Effector memory CD4-positive, alpha-beta T cell (primary cell): ENCODE measurements at regions not wholly inside any gene's neighbourhood (a gene's known extent, or its start where the extent isn't known, plus 50 kb on each side); places are given as distances from the start of the nearest gene placed in this dataset.
"Not testable (repeated sequence)": the region's sequence is repeated elsewhere in the genome, so short reads cannot be mapped to it uniquely, and the experiment has no call there.

ENCODE experiments used
- DNase-seq, 3 donors: peaks; one replicate each; pipeline ENCODE4 v3.0.0-alpha.2; 2020
- H3K27ac ChIP-seq: 2 replicates; pipeline ENCODE4 v1.7.0; 2013; ENCODE audit warnings: mild to moderate bottlenecking, low read length, moderate library complexity; ENCODE audit not compliant: insufficient read depth, poor library complexity, severe bottlenecking
- H3K27me3 ChIP-seq: replicated peaks from 2 replicates; pipeline ENCODE4 v1.7.0; 2013; ENCODE audit warnings: mild to moderate bottlenecking, low read length; ENCODE audit not compliant: insufficient read depth, control insufficient read depth, poor library complexity, severe bottlenecking
- H3K36me3 ChIP-seq: 2 replicates; pipeline ENCODE4 v1.7.0; 2013; ENCODE audit warnings: mild to moderate bottlenecking, low read length, moderate library complexity; ENCODE audit not compliant: control insufficient read depth, insufficient read depth
- H3K4me1 ChIP-seq: 2 replicates; pipeline ENCODE4 v1.7.0; 2013; ENCODE audit warnings: low read length, mild to moderate bottlenecking; ENCODE audit not compliant: control insufficient read depth, insufficient read depth, poor library complexity, severe bottlenecking
- H3K4me3 ChIP-seq: 2 replicates; pipeline ENCODE4 v1.7.0; 2013; ENCODE audit warnings: low read length, low read depth, mild to moderate bottlenecking; ENCODE audit not compliant: insufficient read depth, poor library complexity, severe bottlenecking
- H3K9me3 ChIP-seq: 2 replicates; pipeline ENCODE4 v1.7.0; 2013; ENCODE audit warnings: mild to moderate bottlenecking, low read length, moderate library complexity; ENCODE audit not compliant: control insufficient read depth

- Histone ChIP-seq H3K4me3 (no peak overlapping the region), H3K4me1 (no peaks in the 10 kb centered on the region), H3K27ac (no peak overlapping the region), H3K9me3 (no peaks in the 10 kb centered on the region), H3K27me3 (no peaks in the 10 kb centered on the region), H3K36me3 (no peaks in the 10 kb centered on the region)
- no peak for DNase-seq
Measured at GRCh38 chr1:245010018-245010614, 144.7 kb upstream of the KIF26B start.

GRCh38 chr1:245008761-245009160, 144.4 kb upstream of the HNRNPU start:
- no peaks in the 10 kb centered on the region for H3K9me3 ChIP-seq

GRCh38 chr1:245007852-245008251, 143.5 kb upstream of the HNRNPU start:
- no peak overlapping the region for H3K4me3 ChIP-seq
- H3K4me1 ChIP-seq, result no peaks in the 10 kb centered on the region
- H3K27ac ChIP-seq, result no peak overlapping the region
- H3K36me3 ChIP-seq, result no peaks in the 10 kb centered on the region
- no peaks in the 10 kb centered on the region for H3K9me3 ChIP-seq
- no peak for DNase-seq
- no peaks in the 10 kb centered on the region for H3K27me3 ChIP-seq

More at GRCh38 chr1:245008761-245009160, 144.4 kb upstream of the HNRNPU start:
- no peak for DNase-seq
- Histone ChIP-seq H3K27ac (no peak overlapping the region), H3K4me1 (no peaks in the 10 kb centered on the region), H3K27me3 (no peaks in the 10 kb centered on the region), H3K4me3 (no peak overlapping the region), H3K36me3 (no peaks in the 10 kb centered on the region)

- H3K27ac ChIP-seq, result no peak overlapping the region
- DNase-seq, result no peak
- H3K4me1 ChIP-seq, result no peaks in the 10 kb centered on the region
- no peaks in the 10 kb centered on the region for H3K27me3 ChIP-seq
- no peaks in the 10 kb centered on the region for H3K9me3 ChIP-seq
- H3K36me3 ChIP-seq, result no peaks in the 10 kb centered on the region
- no peak overlapping the region for H3K4me3 ChIP-seq
Measured at GRCh38 chr1:245003246-245003645, 138.9 kb upstream of the HNRNPU start.

GRCh38 chr1:245001252-245001651, 136.9 kb upstream of the HNRNPU start:
- H3K36me3 ChIP-seq, result no peaks in the 10 kb centered on the region
- H3K4me1 ChIP-seq, result no peaks in the 10 kb centered on the region
- H3K9me3 ChIP-seq, result no peaks in the 10 kb centered on the region
- no peak overlapping the region for H3K4me3 ChIP-seq
- no peaks in the 10 kb centered on the region for H3K27me3 ChIP-seq
- no peak overlapping the region for H3K27ac ChIP-seq
- no peak for DNase-seq

- no peak for DNase-seq
- no peak overlapping the region for H3K27ac ChIP-seq
- no peaks in the 10 kb centered on the region for H3K9me3 ChIP-seq
- H3K4me1 ChIP-seq, result no peaks in the 10 kb centered on the region
- H3K27me3 ChIP-seq, result no peaks in the 10 kb centered on the region
- no peaks in the 10 kb centered on the region for H3K36me3 ChIP-seq
- no peak overlapping the region for H3K4me3 ChIP-seq
Measured at GRCh38 chr1:245000872-245001188, 136.5 kb upstream of the HNRNPU start.

GRCh38 chr1:244999644-245000043, 135.3 kb upstream of the HNRNPU start:
- H3K36me3 ChIP-seq, H3K4me3 ChIP-seq, H3K4me1 ChIP-seq, DNase-seq, H3K27ac ChIP-seq, H3K27me3 ChIP-seq, H3K9me3 ChIP-seq: not testable (repeated sequence)

- DNase-seq, result no peak
- H3K9me3 ChIP-seq, result no peaks in the 10 kb centered on the region
- H3K4me1 ChIP-seq, result no peaks in the 10 kb centered on the region
- H3K4me3 ChIP-seq, result no peak overlapping the region
- H3K27ac ChIP-seq, result no peak overlapping the region
- no peaks in the 10 kb centered on the region for H3K36me3 ChIP-seq
- no peaks in the 10 kb centered on the region for H3K27me3 ChIP-seq
Measured at GRCh38 chr1:244998717-244999346, 134.5 kb upstream of the HNRNPU start.

- Histone ChIP-seq H3K9me3 (no peaks in the 10 kb centered on the region), H3K36me3 (no peaks in the 10 kb centered on the region), H3K27me3 (no peaks in the 10 kb centered on the region), H3K27ac (no peak overlapping the region), H3K4me1 (no peaks in the 10 kb centered on the region), H3K4me3 (no peak overlapping the region)
- no peak for DNase-seq
Measured at GRCh38 chr1:244995602-244996400, 131.5 kb upstream of the HNRNPU start.

GRCh38 chr1:244992833-244993232, 128.5 kb upstream of the HNRNPU start:
- no peaks in the 10 kb centered on the region for H3K4me1 ChIP-seq
- no peaks in the 10 kb centered on the region for H3K9me3 ChIP-seq
- no peak overlapping the region for H3K27ac ChIP-seq
- H3K27me3 ChIP-seq, result no peaks in the 10 kb centered on the region
- no peak overlapping the region for H3K4me3 ChIP-seq
- H3K36me3 ChIP-seq, result no peaks in the 10 kb centered on the region
- no peak for DNase-seq
